ENCODE measurements at regions not wholly inside any gene's neighbourhood (a gene's known extent, or its start where the extent isn't known, plus 50 kb on each side); places are given as distances from the start of the nearest gene placed in this dataset.
"Not testable (repeated sequence)": the region's sequence is repeated elsewhere in the genome, so short reads cannot be mapped to it uniquely, and the experiment has no call there.

- H3K36me3 ChIP-seq; H3K9me3 ChIP-seq; H3K4me1 ChIP-seq; intact Hi-C loops (cut with DNase I); H3K27ac ChIP-seq; DNase-seq; H3K4me3 ChIP-seq: not testable (repeated sequence)
- 81 to 82% methylated on average over 2 of the region's 2 CpGs for WGBS, 2 donors
- H3K27me3 ChIP-seq, result peaks cover 5 to 30% (median 10%) of the 10 kb centered on the region in 3 donors
Observed at GRCh38 chr11:3583476-3583875, 58.3 kb downstream of the ART5 start.

- DNase-seq, H3K4me3 ChIP-seq, H3K9me3 ChIP-seq, H3K4me1 ChIP-seq, H3K36me3 ChIP-seq, H3K27ac ChIP-seq: not testable (repeated sequence)
- intact Hi-C loops (cut with DNase I), result loop anchor here (2.0 kb wide), 1 partner anchor 127 kb away; no protein-coding TSS in a partner anchor
- H3K27me3 ChIP-seq, result peaks cover 5 to 29% (median 10%) of the 10 kb centered on the region in 3 donors
- WGBS, 2 donors, result 21 to 37% methylated on average over 10 of the region's 10 CpGs
Observed at GRCh38 chr11:3581389-3581725, 60.4 kb downstream of the ART5 start.

GRCh38 chr11:3580487-3581388, 61.1 kb downstream of the ART5 start:
- peak overlapping the region in 3 of 4 donors; percentile 40 to 48 (median 46) for H3K4me3 ChIP-seq
- WGBS, 2 donors, result 1% methylated on average over 91 to 92 of the region's 92 CpGs
- intact Hi-C loops (cut with DNase I), result loop anchor here (2.0 kb wide), 1 partner anchor 126 kb away; no protein-coding TSS in a partner anchor
- not testable (repeated sequence) for H3K4me1 ChIP-seq, H3K36me3 ChIP-seq, H3K9me3 ChIP-seq, H3K27ac ChIP-seq
- peak in 2 of 4 experiments; percentile 32 to 80 for TF ChIP-seq CTCF (IDR thresholded peaks at IDR 0.05)
- peak; percentile 69 for DNase-seq
- H3K27me3 ChIP-seq, result peaks cover 5 to 29% (median 10%) of the 10 kb centered on the region in 3 donors

GRCh38 chr11:3579600-3580459, 62.0 kb downstream of the ART5 start:
- H3K4me1 ChIP-seq, H3K4me3 ChIP-seq, DNase-seq, H3K27ac ChIP-seq, H3K9me3 ChIP-seq, H3K36me3 ChIP-seq: not testable (repeated sequence)
- WGBS, 2 donors, result 67 to 69% methylated on average over 25 to 27 of the region's 29 CpGs
- peaks cover 5 to 33% (median 10%) of the 10 kb centered on the region in 3 donors for H3K27me3 ChIP-seq
- intact Hi-C loops (cut with DNase I), result loop anchor here (2.0 kb wide), 1 partner anchor 125 kb away; no protein-coding TSS in a partner anchor

- 80 to 85% methylated on average over 12 of the region's 12 CpGs for WGBS, 2 donors
- H3K9me3 ChIP-seq; intact Hi-C loops (cut with DNase I): not testable (repeated sequence)
Observed at GRCh38 chr11:3576066-3576604, 65.7 kb downstream of the ART5 start.

GRCh38 chr11:3572976-3573647, 68.7 kb downstream of the ART5 start:
- H3K27ac ChIP-seq; H3K9me3 ChIP-seq; H3K4me1 ChIP-seq; intact Hi-C loops (cut with DNase I); H3K4me3 ChIP-seq; H3K36me3 ChIP-seq; H3K27me3 ChIP-seq; DNase-seq: not testable (repeated sequence)
- WGBS, 2 donors, result 59 to 80% methylated on average over 7 of the region's 7 CpGs

More at GRCh38 chr11:3576066-3576604, 65.7 kb downstream of the ART5 start:
- H3K27me3 ChIP-seq, result peaks cover 3 to 23% (median 5%) of the 10 kb centered on the region in 3 donors
- not testable (repeated sequence) for H3K27ac ChIP-seq, H3K4me3 ChIP-seq, H3K36me3 ChIP-seq, H3K4me1 ChIP-seq, DNase-seq

GRCh38 chr11:3571752-3572151, 70.0 kb downstream of the ART5 start:
- intact Hi-C loops (cut with DNase I); H3K36me3 ChIP-seq; H3K9me3 ChIP-seq; H3K4me1 ChIP-seq; H3K27ac ChIP-seq; H3K4me3 ChIP-seq; DNase-seq; H3K27me3 ChIP-seq: not testable (repeated sequence)
- WGBS, 2 donors, result 10 to 67% methylated on average over 2 of the region's 2 CpGs

- WGBS, 2 donors, result 93 to 95% methylated on average over 3 of the region's 3 CpGs
- intact Hi-C loops (cut with DNase I); H3K27ac ChIP-seq; H3K4me1 ChIP-seq; H3K27me3 ChIP-seq; H3K9me3 ChIP-seq; H3K4me3 ChIP-seq; DNase-seq; H3K36me3 ChIP-seq: not testable (repeated sequence)
Observed at GRCh38 chr11:3565838-3566237, 76.0 kb downstream of the ART5 start.

- DNase-seq; H3K27me3 ChIP-seq; H3K4me1 ChIP-seq; H3K9me3 ChIP-seq; H3K4me3 ChIP-seq; H3K36me3 ChIP-seq; H3K27ac ChIP-seq; intact Hi-C loops (cut with DNase I): not testable (repeated sequence)
- WGBS, 2 donors, result 0 to 7% methylated on average over 1 of the region's 1 CpG
Observed at GRCh38 chr11:3564383-3564782, 77.4 kb downstream of the ART5 start.

GRCh38 chr11:3554621-3555020, 87.2 kb downstream of the ART5 start:
- DNase-seq; intact Hi-C loops (cut with DNase I); H3K27ac ChIP-seq; H3K9me3 ChIP-seq; H3K27me3 ChIP-seq; H3K36me3 ChIP-seq; H3K4me3 ChIP-seq; H3K4me1 ChIP-seq: not testable (repeated sequence)
- WGBS, 2 donors, result 22 to 57% methylated on average over 6 of the region's 6 CpGs

GRCh38 chr11:3544990-3545389, 96.8 kb downstream of the ART5 start:
- H3K27me3 ChIP-seq; H3K9me3 ChIP-seq; H3K4me3 ChIP-seq; H3K4me1 ChIP-seq; intact Hi-C loops (cut with DNase I); H3K36me3 ChIP-seq; DNase-seq; H3K27ac ChIP-seq: not testable (repeated sequence)
- WGBS, 2 donors, result 87 to 93% methylated on average over 10 of the region's 10 CpGs
